ENCODE measurements at regions not wholly inside any gene's neighbourhood (a gene's known extent, or its start where the extent isn't known, plus 50 kb on each side); places are given as distances from the start of the nearest gene placed in this dataset.

GRCh38 chr5:162624110-162624509 is 556.5 kb downstream of the GABRG2 start:
- no TSS peak for BruUV-seq (replicated peaks)
- H3K9ac ChIP-seq (replicated peaks; ENCODE audit: extremely low read depth, insufficient read depth, low read length): no peak overlapping the region
- H3K36me3 ChIP-seq (ENCODE audit: control insufficient read depth in 2 of 2, extremely low read depth in 1 of 2, insufficient read depth in 2 of 2, low read length in 2 of 2): no peaks in the 10 kb centered on the region
- no peak overlapping the region for H3K4me3 ChIP-seq (replicated peaks in 1 of 3; ENCODE audit: insufficient read depth in 1 of 3, low read depth in 1 of 3, low read length in 3 of 3)
- TF ChIP-seq POLR2A (IDR thresholded peaks at IDR 0.05; ENCODE audit: low read depth, low read length) (no peak), POLR2AphosphoS5 (IDR thresholded peaks at IDR 0.05; ENCODE audit: insufficient read depth, low read depth, low read length) (no peak), CTCF (IDR thresholded peaks at IDR 0.05; ENCODE audit: extremely low read depth in 1 of 2, insufficient read depth in 1 of 2, low read depth in 1 of 2, low read length in 2 of 2) (no peak), MYC (IDR thresholded peaks at IDR 0.05; ENCODE audit: low read depth, low read length) (no peak), FOS (IDR thresholded peaks at IDR 0.05; ENCODE audit: borderline replicate concordance, insufficient read depth, low read length) (no peak), EZH2 (IDR thresholded peaks at IDR 0.05; ENCODE audit: borderline replicate concordance, low read depth, low read length, severe bottlenecking) (no peak), JUN (IDR thresholded peaks at IDR 0.05; ENCODE audit: borderline replicate concordance, insufficient read depth, insufficient read length, low read depth) (no peak), MAX (IDR thresholded peaks at IDR 0.05; ENCODE audit: insufficient read depth, insufficient read length) (no peak), GATA2 (IDR thresholded peaks at IDR 0.05; ENCODE audit: insufficient read depth, insufficient read length, low read depth, low read length) (no peak)
- no peaks in the 10 kb centered on the region for H3K9me1 ChIP-seq (replicated peaks; ENCODE audit: control insufficient read depth, extremely low read depth, insufficient read depth, low read length)
- H3K79me2 ChIP-seq (ENCODE audit: control insufficient read depth, insufficient read depth, low read length): no peaks in the 10 kb centered on the region
- dilution Hi-C loops (cut with MboI; ENCODE audit: extremely low pct_ligation_motif_present, low sequenced_read_pairs) (no loop called here), intact Hi-C loops (cut with micrococcal nuclease) (no loop called here)
- FAIRE-seq: no peak
- H3K4me1 ChIP-seq (ENCODE audit: control insufficient read depth, extremely low read depth, insufficient read depth, low read length): no peaks in the 10 kb centered on the region
- H3K27ac ChIP-seq (ENCODE audit: insufficient read depth, low read depth, low read length): no peak overlapping the region
- H4K20me1 ChIP-seq (replicated peaks; ENCODE audit: control insufficient read depth, extremely low read depth, insufficient read depth, low read length): no peaks in the 10 kb centered on the region
- ChIA-PET POLR2A (no interaction called here), CTCF (no interaction called here)
- H3K27me3 ChIP-seq (ENCODE audit: control insufficient read depth in 2 of 2, insufficient read depth in 2 of 2, low read length in 2 of 2): no peaks in the 10 kb centered on the region
- H2AFZ ChIP-seq (ENCODE audit: low read depth, low read length): no peak overlapping the region
- no peak overlapping the region for H3K4me2 ChIP-seq (ENCODE audit: insufficient read depth, low read length)
- no peaks in the 10 kb centered on the region for H3K9me3 ChIP-seq (replicated peaks; ENCODE audit: control insufficient read depth, insufficient read depth, low read length)
- no peak for DNase-seq (ENCODE audit: low read depth, low spot score)

Measured in endothelial cell of umbilical vein (primary cell).